ENCODE measurements at regions not wholly inside any gene's neighbourhood (a gene's known extent, or its start where the extent isn't known, plus 50 kb on each side); places are given as distances from the start of the nearest gene placed in this dataset.
"Not testable (repeated sequence)": the region's sequence is repeated elsewhere in the genome, so short reads cannot be mapped to it uniquely, and the experiment has no call there.

GRCh38 chr10:25786161-25786560 is 147.9 kb upstream of the MYO3A start:
- in situ Hi-C loops (cut with HindIII; ENCODE audit: low sequenced_read_pairs) = no loop called here
- no peak for DNase-seq (ENCODE audit: low spot score)

GRCh38 chr10:25786899-25787298 is 147.1 kb upstream of the MYO3A start:
- no peak for DNase-seq (ENCODE audit: low spot score)
- in situ Hi-C loops (cut with HindIII; ENCODE audit: low sequenced_read_pairs) = no loop called here

- in situ Hi-C loops (cut with HindIII; ENCODE audit: low sequenced_read_pairs) = no loop called here
- DNase-seq (ENCODE audit: low spot score) = no peak
Observed at GRCh38 chr10:25797888-25798429, 136.1 kb upstream of the MYO3A start.

DNA sequence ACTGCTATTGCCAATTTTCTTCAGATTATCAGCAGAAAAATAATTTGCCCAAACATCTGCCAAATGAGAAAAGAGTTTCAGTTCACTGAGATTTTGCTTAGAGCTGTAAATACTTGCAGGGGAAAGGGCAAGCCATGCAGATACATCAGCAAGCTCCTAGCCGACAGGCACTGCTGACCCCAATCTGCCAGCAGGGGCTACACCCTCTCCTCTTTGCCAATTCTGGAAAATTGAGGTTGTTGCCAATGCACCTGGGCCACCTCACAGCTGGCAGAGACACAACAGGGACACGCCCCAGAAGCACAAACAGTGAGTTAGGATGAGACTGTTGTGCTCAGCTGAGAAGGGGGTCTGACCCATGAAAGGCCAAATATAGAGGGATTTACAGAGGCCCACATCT is 129.5 kb upstream of the MYO3A start:
- in situ Hi-C loops (cut with HindIII; ENCODE audit: low sequenced_read_pairs) = no loop called here
- DNase-seq (ENCODE audit: low spot score) = no peak

- in situ Hi-C loops (cut with HindIII; ENCODE audit: low sequenced_read_pairs) = no loop called here
Observed at GRCh38 chr10:25805986-25806385, 128.0 kb upstream of the MYO3A start.

GRCh38 chr10:25808372-25808771 is 125.7 kb upstream of the MYO3A start:
- in situ Hi-C loops (cut with HindIII; ENCODE audit: low sequenced_read_pairs) = no loop called here
- no peak for DNase-seq (ENCODE audit: low spot score)

More at GRCh38 chr10:25805986-25806385, 128.0 kb upstream of the MYO3A start:
- no peak for DNase-seq (ENCODE audit: low spot score)

DNA sequence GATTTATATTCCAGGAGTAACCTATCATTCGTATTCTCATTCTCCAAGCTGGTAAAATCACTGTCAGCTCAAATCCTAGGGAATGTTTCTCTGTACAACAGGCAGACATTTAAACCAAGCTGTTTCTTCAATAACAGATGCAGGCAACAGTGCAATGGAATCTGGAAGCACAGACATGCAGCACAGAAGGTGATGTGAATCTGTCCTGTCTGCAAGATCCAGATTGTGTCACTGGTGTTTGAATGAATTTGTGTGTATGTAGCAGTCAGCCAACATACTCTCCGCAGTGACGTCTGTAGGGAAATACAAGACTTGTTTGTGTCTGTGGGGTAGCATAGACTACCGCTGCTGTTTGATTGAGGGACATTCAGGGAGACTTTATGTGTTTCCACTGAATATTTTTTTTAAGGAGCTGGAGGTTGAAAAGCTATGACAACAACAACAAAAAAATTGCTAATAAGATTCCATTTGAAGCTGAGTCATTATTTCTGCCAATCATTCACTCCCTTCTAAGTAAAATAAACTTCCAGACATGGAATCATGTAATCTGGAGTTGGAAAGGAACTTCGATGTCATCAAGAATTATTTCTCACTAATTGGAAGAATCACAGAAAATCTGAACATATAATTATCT is 122.9 kb upstream of the MYO3A start:
- no peak for DNase-seq (ENCODE audit: low spot score)
- in situ Hi-C loops (cut with HindIII; ENCODE audit: low sequenced_read_pairs) = no loop called here

DNA sequence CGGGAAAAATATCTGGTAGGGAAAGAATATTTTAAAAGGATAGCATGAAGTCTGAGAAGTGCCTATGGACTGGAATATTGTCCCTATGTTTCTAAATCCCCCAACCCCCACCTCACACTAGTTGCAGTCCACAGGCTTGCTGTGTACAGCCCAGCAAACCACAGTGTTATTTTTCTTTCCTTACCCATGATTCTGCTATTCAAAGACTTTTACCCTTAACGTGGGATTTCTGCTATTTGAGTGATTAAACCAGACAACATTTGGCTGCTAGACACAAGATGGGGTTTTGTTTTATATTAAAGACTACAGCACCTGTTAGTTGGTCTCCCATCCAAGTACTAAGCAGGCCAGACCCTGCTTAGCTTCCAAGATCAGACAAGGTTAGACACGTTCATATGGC is 120.5 kb upstream of the MYO3A start:
- in situ Hi-C loops (cut with HindIII; ENCODE audit: low sequenced_read_pairs) = no loop called here
- no peak for DNase-seq (ENCODE audit: low spot score)

GRCh38 chr10:25815236-25815635 is 118.8 kb upstream of the MYO3A start:
- in situ Hi-C loops (cut with HindIII; ENCODE audit: low sequenced_read_pairs) = no loop called here
- no peak for DNase-seq (ENCODE audit: low spot score)

DNA sequence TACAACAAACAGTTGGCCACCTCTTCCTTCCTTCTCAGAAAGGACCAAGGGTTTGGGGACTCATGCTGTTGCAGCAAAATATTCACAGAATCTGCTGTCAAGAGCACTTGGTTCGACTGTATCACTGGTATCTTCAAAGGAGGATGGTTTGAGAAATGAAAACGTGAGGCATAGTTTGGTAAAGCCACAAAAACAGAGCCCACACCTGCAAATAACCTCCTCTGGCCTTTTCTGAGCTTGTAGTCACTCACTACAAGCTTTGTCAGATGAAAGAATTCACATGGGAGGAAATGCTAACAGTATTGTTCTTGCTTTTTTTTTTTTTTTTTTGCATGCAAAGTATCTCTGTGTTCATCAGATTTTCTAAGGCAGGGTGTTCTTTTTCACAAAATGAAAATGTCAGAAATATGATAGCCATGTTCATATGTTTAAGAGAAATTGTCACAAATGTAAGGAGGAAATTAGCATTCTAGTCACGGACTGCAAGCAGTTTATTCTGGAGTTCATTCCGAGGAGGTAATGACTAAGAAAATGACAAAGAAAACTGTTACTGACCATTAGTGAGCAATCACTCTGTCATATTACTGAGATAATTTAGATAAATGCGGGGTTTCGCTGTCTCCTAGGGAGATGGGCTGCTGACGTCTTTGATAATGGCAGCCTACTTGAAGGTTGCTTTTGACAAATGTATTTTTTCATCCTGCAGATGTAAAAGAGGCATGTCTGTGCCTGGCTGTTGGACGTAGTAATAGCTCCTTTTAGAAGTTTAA is 117.8 kb upstream of the MYO3A start:
- no peak for DNase-seq (ENCODE audit: low spot score)
- in situ Hi-C loops (cut with HindIII; ENCODE audit: low sequenced_read_pairs) = no loop called here

GRCh38 chr10:25817200-25817599 is 116.8 kb upstream of the MYO3A start:
- DNase-seq (ENCODE audit: low spot score) = no peak
- in situ Hi-C loops (cut with HindIII; ENCODE audit: low sequenced_read_pairs) = no loop called here

- DNase-seq (ENCODE audit: low spot score) = no peak
- in situ Hi-C loops (cut with HindIII; ENCODE audit: low sequenced_read_pairs) = no loop called here
Observed at GRCh38 chr10:25818751-25819150, 115.3 kb upstream of the MYO3A start.

DNA sequence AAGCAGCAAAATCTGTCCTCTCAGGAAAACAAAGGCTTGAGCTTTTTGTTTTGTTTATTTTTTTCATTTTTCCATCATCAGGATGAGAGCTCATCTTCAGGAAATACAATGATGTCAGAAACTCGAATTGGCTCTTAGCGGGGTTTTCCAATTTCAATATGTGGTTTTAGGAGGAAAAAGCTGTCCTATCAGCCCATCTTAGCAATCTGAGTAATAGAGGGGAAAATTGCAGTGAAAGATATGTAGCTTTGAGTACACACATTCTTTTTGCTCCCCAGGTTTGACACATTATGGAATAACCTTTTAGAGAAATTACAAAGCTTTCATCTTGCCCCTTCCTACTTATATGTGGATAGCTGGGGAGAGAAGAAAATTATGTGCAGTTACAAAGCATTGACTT is 113.6 kb upstream of the MYO3A start:
- DNase-seq (ENCODE audit: low spot score) = no peak
- in situ Hi-C loops (cut with HindIII; ENCODE audit: low sequenced_read_pairs) = no loop called here

DNA sequence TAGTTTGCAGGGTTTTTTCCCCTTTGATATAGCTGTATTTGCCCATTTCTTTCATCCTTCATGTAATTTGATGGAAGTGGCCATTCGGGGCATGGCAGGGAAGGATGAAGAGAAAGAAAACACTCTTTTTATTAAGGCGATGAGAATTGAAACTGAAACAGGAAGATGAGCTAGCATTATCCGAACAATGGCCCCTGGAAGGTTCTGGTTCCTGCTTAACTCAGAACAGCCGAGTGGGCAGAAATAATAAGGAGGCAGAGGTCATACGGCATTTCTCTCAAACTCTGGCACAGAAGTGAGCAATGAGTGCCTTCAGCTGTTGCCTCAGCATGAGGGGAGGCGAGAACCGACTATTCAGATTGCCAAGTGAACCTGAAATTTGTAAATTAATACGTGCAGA is 113.2 kb upstream of the MYO3A start:
- DNase-seq (ENCODE audit: low spot score) = peak; percentile 9

DNA sequence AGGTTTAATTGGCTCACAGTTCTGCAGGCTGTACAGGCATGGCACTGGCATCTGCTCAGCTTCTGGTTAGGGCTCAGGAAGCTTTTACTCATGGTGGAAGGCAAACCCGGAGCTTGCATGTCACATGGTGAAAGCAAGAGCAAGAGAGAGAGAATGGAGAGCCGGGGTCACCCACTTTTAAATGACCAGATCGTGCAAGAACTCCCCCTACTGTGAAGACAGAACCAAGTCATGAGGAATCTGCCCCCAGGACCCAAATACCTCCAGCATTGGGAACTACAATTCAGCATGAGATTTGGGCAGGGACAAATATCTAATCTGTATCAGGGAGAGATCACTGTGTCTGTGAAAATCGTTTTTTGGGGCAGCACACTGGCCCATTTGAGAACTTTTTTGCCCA is 110.0 kb upstream of the MYO3A start:
- in situ Hi-C loops (cut with HindIII; ENCODE audit: low sequenced_read_pairs) = no loop called here
- no peak for DNase-seq (ENCODE audit: low spot score)

More for the DNA sequence above, 113.2 kb upstream of the MYO3A start:
- in situ Hi-C loops (cut with HindIII; ENCODE audit: low sequenced_read_pairs) = no loop called here

- no peak for DNase-seq (ENCODE audit: low spot score)
- in situ Hi-C loops (cut with HindIII; ENCODE audit: low sequenced_read_pairs) = no loop called here
Observed at GRCh38 chr10:25828475-25828874, 105.6 kb upstream of the MYO3A start.

- in situ Hi-C loops (cut with HindIII; ENCODE audit: low sequenced_read_pairs) = no loop called here
- no peak for DNase-seq (ENCODE audit: low spot score)
Observed at GRCh38 chr10:25831080-25831479, 102.9 kb upstream of the MYO3A start.

DNA sequence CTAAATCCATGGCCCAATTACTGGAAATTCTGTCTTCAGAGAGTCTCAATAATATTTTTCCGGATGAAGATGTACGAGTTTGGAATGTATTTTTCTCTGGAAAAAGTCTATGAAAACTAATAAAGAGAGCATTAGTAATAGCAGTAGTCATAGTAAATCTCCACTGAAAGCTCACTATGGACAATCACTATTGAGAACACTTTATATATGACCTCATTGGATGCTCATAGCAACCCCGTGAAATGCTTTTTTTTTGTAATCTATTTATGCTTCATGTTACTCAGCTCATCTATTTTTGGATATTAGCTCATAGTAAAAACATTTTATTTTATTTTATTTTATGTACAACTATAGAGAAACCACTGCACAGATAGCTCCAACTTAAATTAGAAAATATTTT is 94.3 kb upstream of the MYO3A start:
- in situ Hi-C loops (cut with HindIII; ENCODE audit: low sequenced_read_pairs) = no loop called here
- no peak for DNase-seq (ENCODE audit: low spot score)

DNA sequence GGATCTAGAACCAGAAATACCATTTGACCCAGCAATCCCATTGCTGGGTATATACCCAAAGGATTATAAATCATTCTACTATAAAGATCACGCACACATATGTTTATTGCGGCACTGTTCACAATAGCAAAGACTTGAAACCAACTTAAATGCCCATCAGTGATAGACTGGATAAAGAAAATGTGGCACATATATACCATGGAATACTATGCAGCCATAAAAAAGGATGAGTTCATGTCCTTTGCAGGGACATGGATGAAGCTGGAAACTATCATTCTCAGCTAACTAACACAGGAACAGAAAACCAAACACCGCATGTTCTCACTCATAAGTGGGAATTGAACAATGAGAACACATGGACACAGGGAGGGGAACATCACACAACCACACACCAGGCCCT is 93.2 kb upstream of the MYO3A start:
- in situ Hi-C loops (cut with HindIII; ENCODE audit: low sequenced_read_pairs); DNase-seq (ENCODE audit: low spot score): not testable (repeated sequence)

DNA sequence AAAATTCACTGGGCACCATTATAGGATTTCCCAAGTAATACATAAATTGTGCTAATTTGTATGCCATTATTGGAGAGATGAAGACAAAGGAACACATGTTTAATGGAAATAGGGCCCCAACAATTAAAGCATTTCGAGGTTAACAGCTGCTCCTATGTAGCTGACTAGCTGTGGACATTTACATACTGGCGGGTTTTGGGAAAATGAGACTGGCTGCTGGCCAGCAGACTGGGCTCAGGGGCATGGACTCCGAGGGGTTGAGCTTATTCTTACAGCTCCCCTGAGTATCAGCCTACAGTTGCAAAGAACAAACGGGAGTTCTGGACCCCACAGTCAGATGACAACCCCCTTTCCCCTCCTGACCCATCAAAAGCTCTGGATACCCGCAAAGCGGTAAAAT is 91.9 kb upstream of the MYO3A start:
- in situ Hi-C loops (cut with HindIII; ENCODE audit: low sequenced_read_pairs) = no loop called here

More for the DNA sequence above, 91.9 kb upstream of the MYO3A start:
- DNase-seq (ENCODE audit: low spot score) = no peak

Data from G401 (cell line).